ENCODE measurements at regions not wholly inside any gene's neighbourhood (a gene's known extent, or its start where the extent isn't known, plus 50 kb on each side); places are given as distances from the start of the nearest gene placed in this dataset.

DNA sequence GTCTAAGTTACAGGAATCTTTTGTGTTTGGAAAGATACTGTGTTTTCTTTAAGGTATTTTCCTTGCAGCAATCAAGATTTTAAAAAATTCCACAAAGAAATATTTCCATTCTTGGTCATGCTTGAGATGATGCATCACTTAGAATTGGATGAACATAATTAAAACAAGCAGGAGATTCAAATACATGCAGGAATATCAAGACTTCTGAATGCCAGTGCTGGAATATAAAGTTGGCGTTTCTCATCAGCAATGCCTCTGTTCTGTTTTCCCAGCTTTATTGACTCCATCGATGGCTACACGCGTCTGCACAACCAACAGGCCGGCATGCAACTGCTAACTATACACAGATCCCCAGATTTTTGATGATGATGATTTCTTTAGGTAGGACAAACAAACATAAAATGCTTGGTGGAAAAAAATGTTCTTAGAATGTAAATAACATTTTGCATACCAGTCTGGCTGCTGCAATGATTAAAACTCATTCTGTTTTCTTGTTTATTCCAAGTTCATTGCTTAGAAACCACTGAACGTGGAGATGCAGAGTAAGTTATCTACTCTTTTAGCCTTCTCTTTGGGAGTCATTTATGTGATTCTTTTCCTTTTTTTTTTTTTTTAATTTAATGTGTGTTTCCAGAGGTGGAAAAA, 91.3 kb upstream of the FAM171A1 start:
- TF ChIP-seq, protein P1, sequence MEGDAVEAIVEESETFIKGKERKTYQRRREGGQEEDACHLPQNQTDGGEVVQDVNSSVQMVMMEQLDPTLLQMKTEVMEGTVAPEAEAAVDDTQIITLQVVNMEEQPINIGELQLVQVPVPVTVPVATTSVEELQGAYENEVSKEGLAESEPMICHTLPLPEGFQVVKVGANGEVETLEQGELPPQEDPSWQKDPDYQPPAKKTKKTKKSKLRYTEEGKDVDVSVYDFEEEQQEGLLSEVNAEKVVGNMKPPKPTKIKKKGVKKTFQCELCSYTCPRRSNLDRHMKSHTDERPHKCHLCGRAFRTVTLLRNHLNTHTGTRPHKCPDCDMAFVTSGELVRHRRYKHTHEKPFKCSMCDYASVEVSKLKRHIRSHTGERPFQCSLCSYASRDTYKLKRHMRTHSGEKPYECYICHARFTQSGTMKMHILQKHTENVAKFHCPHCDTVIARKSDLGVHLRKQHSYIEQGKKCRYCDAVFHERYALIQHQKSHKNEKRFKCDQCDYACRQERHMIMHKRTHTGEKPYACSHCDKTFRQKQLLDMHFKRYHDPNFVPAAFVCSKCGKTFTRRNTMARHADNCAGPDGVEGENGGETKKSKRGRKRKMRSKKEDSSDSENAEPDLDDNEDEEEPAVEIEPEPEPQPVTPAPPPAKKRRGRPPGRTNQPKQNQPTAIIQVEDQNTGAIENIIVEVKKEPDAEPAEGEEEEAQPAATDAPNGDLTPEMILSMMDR (IDR thresholded peaks at IDR 0.05), result no peak
- Mint-ChIP-seq H3K36me3 (ENCODE audit: low read depth) (no peaks in the 10 kb centered on the region), H3K4me3 (peak overlapping the region; percentile 65), H3K27me3 (ENCODE audit: insufficient read depth) (peaks cover 6% of the 10 kb centered on the region; the same call in 1 of the 2 replicates), H3K4me1 (ENCODE audit: low read depth) (peaks cover 52% of the 10 kb centered on the region), H3K9me3 (no peaks in the 10 kb centered on the region), H3K27ac (peak overlapping the region; percentile 89)
- peak; percentile 42 for DNase-seq

DNA sequence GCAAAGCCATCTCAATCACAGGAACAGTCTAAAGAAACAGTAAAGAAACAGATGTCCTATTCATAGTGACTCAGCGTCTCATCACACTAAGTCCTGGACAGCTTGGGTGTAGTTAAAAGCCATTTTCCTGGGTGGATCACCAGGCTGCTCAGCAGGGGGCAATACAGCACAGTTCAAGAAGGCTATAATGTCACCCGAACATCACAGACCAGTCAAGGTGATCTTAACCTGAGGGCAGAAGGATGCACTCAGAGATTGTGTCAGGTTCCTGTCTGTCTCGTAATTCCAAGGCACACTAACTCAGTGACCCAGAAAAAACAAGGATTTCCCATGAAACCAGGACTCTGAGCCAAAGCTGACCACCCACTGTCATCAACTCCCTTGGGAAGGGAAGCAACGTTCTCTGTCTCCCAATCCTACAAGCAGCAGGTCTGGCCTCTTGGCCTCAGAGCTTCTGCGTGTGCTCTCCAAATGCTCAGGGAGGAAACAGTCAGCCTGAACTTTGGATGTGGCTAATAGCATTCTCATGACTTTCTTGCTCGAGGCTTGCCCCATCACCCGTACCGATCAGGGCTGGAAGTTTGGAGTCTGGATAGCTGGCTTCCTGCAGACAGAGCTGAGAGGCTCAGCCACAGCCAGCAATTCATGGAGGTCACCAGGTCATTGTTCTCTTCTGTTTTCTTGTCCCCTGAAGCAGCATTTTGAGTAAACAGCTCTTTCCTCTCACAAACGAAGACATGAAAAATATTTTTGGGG, 90.4 kb upstream of the FAM171A1 start:
- peak overlapping the region; percentile 65 for H3K4me3 Mint-ChIP-seq
- peak overlapping the region; percentile 89 for H3K27ac Mint-ChIP-seq

GRCh38 chr10:15460661-15461060, 89.6 kb upstream of the FAM171A1 start:
- Mint-ChIP-seq H3K27me3 (ENCODE audit: insufficient read depth) (peaks cover 5% of the 10 kb centered on the region), H3K9me3 (no peaks in the 10 kb centered on the region), H3K36me3 (ENCODE audit: low read depth) (no peaks in the 10 kb centered on the region)

More for the DNA sequence above, 90.4 kb upstream of the FAM171A1 start:
- TF ChIP-seq, protein P1 (IDR thresholded peaks at IDR 0.05), result peak; percentile 77
- peaks cover 52% of the 10 kb centered on the region for H3K4me1 Mint-ChIP-seq (ENCODE audit: low read depth)
- DNase-seq, result peak; percentile 86
- H3K9me3 Mint-ChIP-seq, result no peaks in the 10 kb centered on the region
- no peaks in the 10 kb centered on the region for H3K36me3 Mint-ChIP-seq (ENCODE audit: low read depth)
- peaks cover 5% of the 10 kb centered on the region; the same call in 1 of the 2 replicates for H3K27me3 Mint-ChIP-seq (ENCODE audit: insufficient read depth)

DNA sequence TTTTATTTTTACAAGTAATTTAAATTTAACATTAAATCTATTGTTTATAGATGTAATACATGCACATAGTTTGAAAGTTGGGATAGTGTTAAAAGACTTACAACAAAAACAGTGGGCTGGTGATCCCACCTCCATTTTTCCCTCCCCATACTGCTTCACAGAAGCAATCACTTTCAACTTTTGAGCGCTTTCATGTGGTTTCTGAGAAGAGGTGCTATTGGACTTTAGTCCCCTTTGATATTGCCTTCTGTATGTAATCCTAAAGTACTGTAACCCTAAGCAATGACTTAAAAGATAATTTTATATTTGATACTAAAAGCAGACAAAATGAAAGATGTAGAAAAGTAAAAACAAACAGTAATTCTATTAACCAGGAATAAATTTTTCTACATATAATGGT, 88.1 kb upstream of the FAM171A1 start:
- H3K9me3 Mint-ChIP-seq, result no peaks in the 10 kb centered on the region
- no peak overlapping the region for H3K4me3 Mint-ChIP-seq
- no peaks in the 10 kb centered on the region for H3K36me3 Mint-ChIP-seq (ENCODE audit: low read depth)
- peaks cover 44% of the 10 kb centered on the region for H3K4me1 Mint-ChIP-seq (ENCODE audit: low read depth)
- no peak for DNase-seq
- H3K27ac Mint-ChIP-seq, result no peak overlapping the region
- H3K27me3 Mint-ChIP-seq (ENCODE audit: insufficient read depth), result peaks cover 8% of the 10 kb centered on the region
- TF ChIP-seq, protein P1 (IDR thresholded peaks at IDR 0.05), result no peak

More at GRCh38 chr10:15460661-15461060, 89.6 kb upstream of the FAM171A1 start:
- TF ChIP-seq, protein P1 (IDR thresholded peaks at IDR 0.05), result no peak
- Mint-ChIP-seq H3K27ac (peak overlapping the region; percentile 89), H3K4me1 (ENCODE audit: low read depth) (peaks cover 52% of the 10 kb centered on the region), H3K4me3 (peak overlapping the region; percentile 65)
- no peak for DNase-seq

DNA sequence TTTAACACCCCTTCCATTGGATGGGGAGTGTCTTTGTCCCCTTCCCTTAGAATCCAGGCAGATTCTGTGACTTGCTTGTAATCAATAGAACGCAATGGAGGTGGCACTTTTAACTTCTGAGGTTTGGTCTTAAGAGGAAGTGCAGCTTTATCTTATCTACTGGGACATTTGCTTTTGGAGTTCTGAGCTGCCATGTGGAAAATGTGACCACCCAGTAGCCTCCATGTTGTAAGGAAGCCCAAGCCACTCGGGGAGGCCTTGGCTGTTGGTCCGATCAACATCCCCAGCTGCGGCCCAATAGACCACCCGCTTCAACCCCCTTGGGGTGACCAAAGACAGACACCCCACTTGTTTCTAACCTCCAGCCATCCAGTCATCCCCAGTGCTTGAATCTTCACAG, 86.3 kb upstream of the FAM171A1 start:
- Mint-ChIP-seq H3K36me3 (ENCODE audit: low read depth) (no peaks in the 10 kb centered on the region), H3K9me3 (no peaks in the 10 kb centered on the region), H3K27ac (no peak overlapping the region), H3K4me1 (ENCODE audit: low read depth) (peaks cover 28% of the 10 kb centered on the region), H3K27me3 (ENCODE audit: insufficient read depth) (peaks cover 11% of the 10 kb centered on the region), H3K4me3 (no peak overlapping the region)
- no peak for DNase-seq
- TF ChIP-seq, protein P1 (IDR thresholded peaks at IDR 0.05), result no peak

Data from HFFc6 (cell line).